ENCODE measurements at regions not wholly inside any gene's neighbourhood (a gene's known extent, or its start where the extent isn't known, plus 50 kb on each side); places are given as distances from the start of the nearest gene placed in this dataset.
"Not testable (repeated sequence)": the region's sequence is repeated elsewhere in the genome, so short reads cannot be mapped to it uniquely, and the experiment has no call there.

GRCh38 chr13:82467626-82468025, 1414.6 kb downstream of the SLITRK1 start:
- DNase-seq: no peak

GRCh38 chr13:82459575-82459974, 1422.7 kb downstream of the SLITRK1 start:
- not testable (repeated sequence) for DNase-seq

GRCh38 chr13:82458169-82458568, 1424.1 kb downstream of the SLITRK1 start:
- DNase-seq: no peak

- not testable (repeated sequence) for DNase-seq
Observed at GRCh38 chr13:82457548-82457947, 1424.7 kb downstream of the SLITRK1 start.

GRCh38 chr13:82447416-82448077, 1434.7 kb downstream of the SLITRK1 start:
- DNase-seq: no peak

GRCh38 chr13:82439159-82439904, 1442.9 kb downstream of the SLITRK1 start:
- DNase-seq: no peak

- DNase-seq: no peak
Observed at GRCh38 chr13:82438320-82438719, 1444.0 kb downstream of the SLITRK1 start.

- no peak for DNase-seq
Observed at GRCh38 chr13:82436099-82436585, 1446.1 kb downstream of the SLITRK1 start.

GRCh38 chr13:82432949-82433348, 1449.3 kb downstream of the SLITRK1 start:
- DNase-seq: no peak

- no peak for DNase-seq
Observed at GRCh38 chr13:82412749-82413148, 1469.5 kb downstream of the SLITRK1 start.

- DNase-seq: no peak
Observed at GRCh38 chr13:82407321-82407720, 1475.0 kb downstream of the SLITRK1 start.

GRCh38 chr13:82374719-82375118, 1507.6 kb downstream of the SLITRK1 start:
- no peak for DNase-seq

GRCh38 chr13:82370316-82370715, 1512.0 kb downstream of the SLITRK1 start:
- DNase-seq: no peak

- DNase-seq: no peak
Observed at GRCh38 chr13:82364525-82364924, 1517.7 kb downstream of the SLITRK1 start.

- no peak for DNase-seq
Observed at GRCh38 chr13:82358284-82358683, 1524.0 kb downstream of the SLITRK1 start.

GRCh38 chr13:82356667-82357410, 1525.4 kb downstream of the SLITRK1 start:
- DNase-seq: no peak

GRCh38 chr13:82344867-82345266, 1537.4 kb downstream of the SLITRK1 start:
- DNase-seq: no peak

GRCh38 chr13:82341116-82341515, 1541.2 kb downstream of the SLITRK1 start:
- DNase-seq: no peak

- peak; percentile 9 for DNase-seq
Observed at GRCh38 chr13:82330499-82330898, 1551.8 kb downstream of the SLITRK1 start.

- DNase-seq: no peak
Observed at GRCh38 chr13:82323101-82323500, 1559.2 kb downstream of the SLITRK1 start.

- DNase-seq: no peak
Observed at GRCh38 chr13:82305588-82305987, 1576.7 kb downstream of the SLITRK1 start.

GRCh38 chr13:82298106-82298505, 1584.2 kb downstream of the SLITRK1 start:
- DNase-seq: no peak

GRCh38 chr13:82294226-82294625, 1588.0 kb downstream of the SLITRK1 start:
- no peak for DNase-seq

GRCh38 chr13:82292334-82292733, 1589.9 kb downstream of the SLITRK1 start:
- no peak for DNase-seq

Measured in NCI-H1694 (cell line).